Lower leg skin (tissue), 4 donors: ENCODE measurements at regions not wholly inside any gene's neighbourhood (a gene's known extent, or its start where the extent isn't known, plus 50 kb on each side); places are given as distances from the start of the nearest gene placed in this dataset.

Experiments
- DNase-seq, 2 donors: peaks; one replicate each; pipeline ENCODE4 v3.0.0-alpha.2; 2019; ENCODE audit warnings: low spot score in 2 of 2
- H3K4me3 ChIP-seq: fragments of 200-600 bp; sonication (generic); 2 replicates; pipeline ENCODE4 v1.5.1; 2017; ENCODE audit warnings: mild to moderate bottlenecking, low read depth; ENCODE audit not compliant: poor library complexity, severe bottlenecking
- CTCF ChIP-seq, 3 donors: fragments of 450-650 bp; IDR thresholded peaks; one replicate each; pipeline ENCODE4 v1.5.1; 2016; ENCODE audit warnings: antibody characterized with exemption in 3 of 3, mild to moderate bottlenecking in 3 of 3, moderate library complexity in 2 of 3
- POLR2A ChIP-seq, 2 donors: fragments of 450-650 bp; IDR thresholded peaks; one replicate each; pipeline ENCODE4 v1.6.1; 2016 to 2017; ENCODE audit warnings: antibody characterized with exemption in 2 of 2, mild to moderate bottlenecking in 1 of 2, moderate library complexity in 1 of 2
- WGBS, 2 donors: methylation state at CpG; one replicate each; pipeline ENCODE4 v1.1.5; 2018; 5-methylcytosine and 5-hydroxymethylcytosine counted together
- intact Hi-C: fragments of 100-400 bp; cut with DNase I; formaldehyde crosslinking; loops from one replicate; pipeline ENCODE4 v1.15.0; 2023; ENCODE audit warnings: low total_unique reads

GRCh38 chr1:201645956-201646355, 107.0 kb downstream of the NAV1 start:
- WGBS, 2 donors: 71 to 83% methylated on average over 3 of the region's 3 CpGs
- intact Hi-C loops: no loop called here
- no peak overlapping the region for H3K4me3 ChIP-seq
- DNase-seq: no peak
- TF ChIP-seq CTCF (IDR thresholded peaks at IDR 0.05): no peak
- no peak for TF ChIP-seq POLR2A (IDR thresholded peaks at IDR 0.05)

GRCh38 chr1:201646411-201647022, 107.6 kb downstream of the NAV1 start:
- TF ChIP-seq POLR2A (IDR thresholded peaks at IDR 0.05) (no peak), CTCF (IDR thresholded peaks at IDR 0.05) (no peak)
- WGBS, 2 donors: 89 to 95% methylated on average over 8 of the region's 8 CpGs
- no peak for DNase-seq
- intact Hi-C loops: no loop called here
- no peak overlapping the region for H3K4me3 ChIP-seq

GRCh38 chr1:201647094-201647493, 108.2 kb downstream of the NAV1 start:
- DNase-seq: no peak
- intact Hi-C loops: no loop called here
- H3K4me3 ChIP-seq: no peak overlapping the region
- TF ChIP-seq POLR2A (IDR thresholded peaks at IDR 0.05) (no peak), CTCF (IDR thresholded peaks at IDR 0.05) (no peak)

GRCh38 chr1:201647722-201648065, 108.8 kb downstream of the NAV1 start:
- WGBS, 2 donors: 45% methylated on average over 17 of the region's 17 CpGs
- intact Hi-C loops: no loop called here
- no peak overlapping the region for H3K4me3 ChIP-seq
- DNase-seq: no peak
- no peak for TF ChIP-seq POLR2A (IDR thresholded peaks at IDR 0.05)
- no peak for TF ChIP-seq CTCF (IDR thresholded peaks at IDR 0.05)

GRCh38 chr1:201648066-201648906, 109.4 kb downstream of the NAV1 start:
- intact Hi-C loops: no loop called here
- no peak for TF ChIP-seq CTCF (IDR thresholded peaks at IDR 0.05)
- no peak for TF ChIP-seq POLR2A (IDR thresholded peaks at IDR 0.05)
- H3K4me3 ChIP-seq: peak overlapping the region; percentile 2
- no peak for DNase-seq
- WGBS, 2 donors: 4 to 9% methylated on average over 48 to 74 of the region's 81 CpGs
